K562 (cell line): ENCODE measurements at regions not wholly inside any gene's neighbourhood (a gene's known extent, or its start where the extent isn't known, plus 50 kb on each side); places are given as distances from the start of the nearest gene placed in this dataset.

Experiments used
- CHD2 ChIP-seq: IDR thresholded peaks from 2 replicates; pipeline ENCODE4 v1.6.1; 2011; ENCODE audit warnings: low read depth, low read length
- MBD1 ChIP-seq: fragments of 250-450 bp; sonication (Bioruptor Pico); IDR thresholded peaks from 2 replicates; pipeline ENCODE4 v1.8.0; 2022; ENCODE audit warnings: inconsistent platforms
- SIN3A ChIP-seq, 2 experiments: fragments of 150-350 bp in 1 of 2; IDR thresholded peaks; 2 replicates each; pipeline ENCODE4 v1.6.1; 2011 to 2016; ENCODE audit warnings: borderline replicate concordance in 2 of 2, low read depth in 2 of 2, low read length in 2 of 2, mild to moderate bottlenecking in 2 of 2, moderate library complexity in 2 of 2; ENCODE audit not compliant: control insufficient read depth in 1 of 2
- SIN3B ChIP-seq: fragments of 450-650 bp; IDR thresholded peaks from 2 replicates; pipeline ENCODE4 v1.6.1; 2017; ENCODE audit warnings: low read depth, mild to moderate bottlenecking, moderate library complexity
- YY1 ChIP-seq, 3 experiments: IDR thresholded peaks; 2 replicates each; pipeline ENCODE4 v1.6.1; 2011; ENCODE audit warnings: low read length in 2 of 3, mild to moderate bottlenecking in 2 of 3, moderate library complexity in 2 of 3, borderline replicate concordance in 1 of 3, control low read depth in 1 of 3, low read depth in 1 of 3; ENCODE audit not compliant: insufficient read depth in 3 of 3, insufficient replicate concordance in 2 of 3, control insufficient read depth in 1 of 3, insufficient read length in 1 of 3; ENCODE audit errors: extremely low read depth in 1 of 3
- ZBTB7A ChIP-seq: IDR thresholded peaks from 2 replicates; pipeline ENCODE4 v1.6.1; 2011; ENCODE audit warnings: low read depth, mild to moderate bottlenecking, low read length, moderate library complexity, borderline replicate concordance; ENCODE audit not compliant: control insufficient read depth
- ZKSCAN1 ChIP-seq: fragments of 150-350 bp; IDR thresholded peaks from 2 replicates; pipeline ENCODE4 v1.6.1; 2016; ENCODE audit warnings: low read depth, low read length

DNA sequence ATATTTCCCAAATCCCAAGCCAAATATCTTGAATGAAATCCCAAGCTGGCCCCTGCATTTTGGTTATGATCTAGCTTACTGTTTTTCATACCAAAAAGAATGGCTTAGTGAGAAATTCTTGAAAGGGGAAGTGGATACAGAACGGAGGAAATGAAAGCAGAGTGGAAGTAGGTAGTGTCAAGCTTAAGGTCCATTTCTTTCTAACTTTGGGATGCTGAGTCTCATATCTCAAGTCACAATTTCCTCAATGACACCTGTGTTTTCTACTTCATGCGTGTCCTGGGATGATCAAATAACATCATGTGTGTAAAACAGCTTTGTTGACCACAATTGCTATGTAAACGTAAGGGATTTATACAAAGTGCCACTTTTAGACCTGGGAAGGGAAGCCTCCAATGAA lies 238.8 kb upstream of the SLC35B3 start:
- TF ChIP-seq ZBTB7A (no peak), SIN3B (no peak), CHD2 (no peak), SIN3A (IDR thresholded peaks at IDR 0.05; ENCODE audit: borderline replicate concordance in 2 of 2, control insufficient read depth in 1 of 2, low read depth in 2 of 2, low read length in 2 of 2) (no peak), MBD1 (CRISPR knock-in tag) (no peak), ZKSCAN1 (no peak), YY1 (IDR thresholded peaks at IDR 0.05; ENCODE audit: borderline replicate concordance in 1 of 3, control insufficient read depth in 1 of 3, extremely low read depth in 1 of 3, insufficient read depth in 3 of 3, insufficient read length in 1 of 3, insufficient replicate concordance in 2 of 3, low read depth in 1 of 3, low read length in 2 of 3) (no peak)
